H1 (cell line): ENCODE measurements at regions not wholly inside any gene's neighbourhood (a gene's known extent, or its start where the extent isn't known, plus 50 kb on each side); places are given as distances from the start of the nearest gene placed in this dataset.

ENCODE experiments used
- KDM5A ChIP-seq: fragments of 200-600 bp; IDR thresholded peaks from 2 replicates; pipeline ENCODE4 v1.7.1; 2012; ENCODE audit warnings: mild to moderate bottlenecking, low read length, inconsistent platforms, mixed read lengths
- RNF2 ChIP-seq: fragments of 200-900, 300-1000 bp; sonication (generic); IDR thresholded peaks from 2 replicates; pipeline ENCODE4 v1.7.1; 2016; ENCODE audit warnings: borderline replicate concordance, low read depth, mild to moderate bottlenecking, antibody characterized with exemption, low read length; ENCODE audit not compliant: poor library complexity, severe bottlenecking; ENCODE audit errors: missing control alignments
- USF2 ChIP-seq: IDR thresholded peaks from 2 replicates; pipeline ENCODE4 v1.6.1; 2011; ENCODE audit warnings: low read length, improper control_type of control experiment

DNA sequence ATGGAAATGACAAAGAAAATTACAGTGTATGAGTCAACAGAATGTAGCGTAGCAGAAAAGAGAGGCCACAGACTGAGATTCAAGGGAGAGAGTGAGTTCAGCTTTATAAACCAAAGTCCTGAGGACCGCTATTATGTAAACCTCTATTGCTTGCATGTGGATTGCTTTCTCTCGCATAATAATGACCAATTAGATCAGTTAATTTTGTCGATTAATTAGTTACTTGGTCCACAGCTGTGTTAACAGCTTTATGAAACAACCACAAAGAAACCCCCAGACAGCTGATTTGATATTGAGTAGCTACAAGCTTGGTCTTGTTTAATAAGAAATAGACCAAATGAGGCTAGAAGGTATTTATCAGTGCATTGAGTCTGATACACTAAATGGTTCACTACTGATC, 291.8 kb upstream of the ERCC4 start (continued):
- no peak for TF ChIP-seq USF2
- TF ChIP-seq RNF2: no peak
- no peak for TF ChIP-seq KDM5A
